K562 (cell line): ENCODE measurements at regions not wholly inside any gene's neighbourhood (a gene's known extent, or its start where the extent isn't known, plus 50 kb on each side); places are given as distances from the start of the nearest gene placed in this dataset.

Experiments used
- CHD1 ChIP-seq: fragments of 200-600 bp; sonication (generic); IDR thresholded peaks from one replicate; pipeline ENCODE4 v1.6.1; 2012; ENCODE audit warnings: mild to moderate bottlenecking, moderate library complexity, low read length, inconsistent platforms
- CLOCK ChIP-seq: fragments of 250-450 bp; sonication (Bioruptor Pico); IDR thresholded peaks from 2 replicates; pipeline ENCODE4 v1.4.0; 2020; ENCODE audit warnings: mild to moderate bottlenecking, moderate library complexity, borderline replicate concordance
- CTCF ChIP-seq, 3 experiments: IDR thresholded peaks in 2 of 3; conservative IDR thresholded peaks in 1 of 3; 2 replicates each; pipeline ENCODE4 v1.5.1; 2011 to 2012; ENCODE audit warnings: low read length in 3 of 3, mild to moderate bottlenecking in 3 of 3, control low read depth in 2 of 3, improper control_type of control experiment in 1 of 3, inconsistent platforms in 1 of 3, low read depth in 1 of 3, mixed read lengths in 1 of 3, moderate library complexity in 1 of 3; ENCODE audit not compliant: insufficient read depth in 2 of 3
- POLR2AphosphoS5 ChIP-seq: IDR thresholded peaks from 2 replicates; pipeline ENCODE4 v1.6.1; 2011; ENCODE audit warnings: mild to moderate bottlenecking, low read depth, low read length, moderate library complexity; ENCODE audit not compliant: control insufficient read depth, insufficient read depth
- ZBTB7A ChIP-seq: IDR thresholded peaks from 2 replicates; pipeline ENCODE4 v1.6.1; 2011; ENCODE audit warnings: low read depth, mild to moderate bottlenecking, low read length, moderate library complexity, borderline replicate concordance; ENCODE audit not compliant: control insufficient read depth
- ZNF282 ChIP-seq: sonication (generic); formaldehyde crosslinking; IDR thresholded peaks from 2 replicates; pipeline ENCODE4 v1.8.1; 2023; ENCODE audit warnings: missing genetic modification reagents

DNA sequence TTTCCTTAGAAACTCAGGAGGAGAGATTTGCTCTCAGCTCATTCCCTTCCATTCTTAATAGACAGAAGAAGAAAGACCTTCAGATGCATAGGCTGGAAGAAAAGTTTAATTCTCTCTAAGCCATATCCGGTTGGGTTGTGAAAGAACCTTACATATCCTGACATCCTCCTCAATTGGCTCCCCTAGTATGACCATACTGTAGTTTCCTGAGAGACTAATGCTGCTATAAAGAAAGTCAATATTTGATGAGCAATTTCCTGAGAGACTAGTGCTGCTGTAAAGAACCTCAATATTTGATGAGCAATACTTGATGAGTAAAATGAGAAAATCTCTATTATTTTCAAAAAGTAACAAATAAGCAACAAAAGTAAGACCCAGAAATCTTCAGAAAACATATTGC is 888.5 kb upstream of the SORCS1 start:
- TF ChIP-seq POLR2AphosphoS5 (no peak), CTCF (IDR thresholded peaks at IDR 0.05 in 2 of 3, conservative IDR thresholded peaks at IDR 0.05 in 1 of 3; ENCODE audit: insufficient read depth in 2 of 3, low read depth in 1 of 3, low read length in 3 of 3) (no peak), ZNF282 (no peak), CLOCK (CRISPR knock-in tag) (no peak), ZBTB7A (no peak), CHD1 (no peak)
